Right lobe of liver (tissue), 4 donors: ENCODE measurements at regions not wholly inside any gene's neighbourhood (a gene's known extent, or its start where the extent isn't known, plus 50 kb on each side); places are given as distances from the start of the nearest gene placed in this dataset.

Source experiments
- CTCF ChIP-seq, 4 donors: fragments of 200-600 bp in 3 of 4; fragments of 450-650 bp in 1 of 4; IDR thresholded peaks; one replicate each; pipeline versions ENCODE4 v1.5.1 to v1.8.0; 2016 to 2022; ENCODE audit warnings: antibody characterized with exemption in 4 of 4, mild to moderate bottlenecking in 2 of 4
- POLR2A ChIP-seq: fragments of 450-650 bp; IDR thresholded peaks from one replicate; pipeline ENCODE4 v1.6.1; 2017; ENCODE audit warnings: antibody characterized with exemption, mild to moderate bottlenecking
- donor health status: DM: no; HTN: no; CAD: no.
- donor health status: DM: no; HTN: no; CAD: no.
- donor health status: DM: no; HTN: yes; CAD: no.

- TF ChIP-seq POLR2A = no peak
- TF ChIP-seq CTCF (IDR thresholded peaks at IDR 0.05) = no peak
These were observed 622.3 kb downstream of the SMARCA1 start for GRCh38 chrX:128901018-128901417.
